CD4-positive, CD25-positive, alpha-beta regulatory T cell (primary cell): ENCODE measurements at regions not wholly inside any gene's neighbourhood (a gene's known extent, or its start where the extent isn't known, plus 50 kb on each side); places are given as distances from the start of the nearest gene placed in this dataset.

Source experiments
- ATAC-seq, 2 donors: fragments of 150-1000 bp; cut with Tn5 transposase; one replicate each; pipeline ENCODE4 v1.10.0; 2021; ENCODE audit warnings: low read depth in 2 of 2, moderate number of reproducible peaks in 2 of 2, moderate library complexity in 1 of 2
- DNase-seq, 3 donors: peaks; one replicate each; pipeline versions ENCODE4 v3.0.0 to v3.0.0-alpha.2; 2012 to 2022; ENCODE audit warnings: mixed read lengths in 1 of 3
- H3K27ac ChIP-seq: one replicate; pipeline ENCODE4 v1.7.0; 2013; ENCODE audit warnings: mild to moderate bottlenecking, low read length; ENCODE audit not compliant: insufficient read depth, poor library complexity, severe bottlenecking
- H3K27me3 ChIP-seq: one replicate; pipeline ENCODE4 v1.7.0; 2013; ENCODE audit warnings: low read length; ENCODE audit not compliant: control insufficient read depth, insufficient read depth
- H3K36me3 ChIP-seq: one replicate; pipeline ENCODE4 v1.7.0; 2013; ENCODE audit warnings: mild to moderate bottlenecking, low read length, moderate library complexity; ENCODE audit not compliant: control insufficient read depth, insufficient read depth
- H3K4me1 ChIP-seq: 2 replicates; pipeline ENCODE4 v1.7.0; 2013; ENCODE audit warnings: mild to moderate bottlenecking, low read length; ENCODE audit not compliant: insufficient read depth, control insufficient read depth, poor library complexity, severe bottlenecking
- H3K4me3 ChIP-seq: one replicate; pipeline ENCODE4 v1.7.0; 2013; ENCODE audit warnings: low read depth, mild to moderate bottlenecking, low read length, moderate library complexity
- H3K9me3 ChIP-seq, 2 experiments: 1 replicate in 1 of 2; 2 replicates in 1 of 2; pipeline ENCODE4 v1.7.0; 2013; ENCODE audit warnings: low read length in 2 of 2, mild to moderate bottlenecking in 1 of 2, moderate library complexity in 1 of 2; ENCODE audit not compliant: control insufficient read depth in 2 of 2
- H3K27ac Mint-ChIP-seq, 3 donors: one replicate each; pipeline ENCODE4 v1.8.0; 2020 to 2022; ENCODE audit warnings: mild to moderate bottlenecking in 3 of 3, mixed read lengths in 3 of 3, moderate library complexity in 2 of 3
- H3K27me3 Mint-ChIP-seq: one replicate; pipeline ENCODE4 v1.8.0; 2022; ENCODE audit warnings: mild to moderate bottlenecking, mixed read lengths
- H3K36me3 Mint-ChIP-seq: one replicate; pipeline ENCODE4 v1.8.0; 2020; ENCODE audit warnings: mixed read lengths
- H3K4me1 Mint-ChIP-seq, 4 donors: one replicate each; pipeline ENCODE4 v1.8.0; 2020 to 2022; ENCODE audit warnings: mixed read lengths in 4 of 4, mild to moderate bottlenecking in 1 of 4
- H3K4me3 Mint-ChIP-seq, 4 donors: one replicate each; pipeline ENCODE4 v1.8.0; 2020 to 2022; ENCODE audit warnings: mild to moderate bottlenecking in 4 of 4, mixed read lengths in 4 of 4, moderate library complexity in 3 of 4
- H3K9me3 Mint-ChIP-seq, 7 donors: one replicate each; pipeline ENCODE4 v1.8.0; 2020 to 2022; ENCODE audit warnings: mixed read lengths in 7 of 7, mild to moderate bottlenecking in 3 of 7, moderate library complexity in 2 of 7

DNA sequence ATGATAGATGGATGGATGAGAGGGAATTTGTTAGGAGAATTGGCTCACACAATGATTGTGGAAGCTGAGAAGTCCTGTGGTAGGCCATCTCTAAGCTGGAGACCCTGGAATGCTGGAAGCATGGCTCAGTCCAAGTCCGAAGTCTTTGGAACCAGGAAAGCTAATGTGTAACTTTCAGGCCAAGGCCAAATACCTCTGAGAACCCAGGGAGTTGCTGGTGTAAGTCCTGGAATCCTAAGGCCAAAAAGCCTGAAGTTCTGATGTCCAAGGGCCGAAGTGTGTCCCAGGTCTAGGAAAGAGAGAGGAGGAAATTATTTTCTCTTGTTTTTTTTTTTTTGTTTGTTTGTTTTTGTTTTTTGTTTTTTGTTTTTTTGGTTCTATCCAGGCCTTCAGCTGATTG, 492.2 kb upstream of the GCFC2 start:
- Mint-ChIP-seq H3K4me3 (no peak overlapping the region), H3K27ac (no peak overlapping the region), H3K9me3 (peaks cover 0 to 3% (median 1%) of the 10 kb centered on the region in 7 donors), H3K27me3 (no peaks in the 10 kb centered on the region), H3K36me3 (no peaks in the 10 kb centered on the region), H3K4me1 (no peaks in the 10 kb centered on the region)
- no peak for DNase-seq
- Histone ChIP-seq H3K9me3 (no peaks in the 10 kb centered on the region), H3K27me3 (no peaks in the 10 kb centered on the region), H3K36me3 (no peaks in the 10 kb centered on the region), H3K4me3 (no peak overlapping the region), H3K4me1 (no peaks in the 10 kb centered on the region), H3K27ac (no peak overlapping the region)
- no peak for ATAC-seq

DNA sequence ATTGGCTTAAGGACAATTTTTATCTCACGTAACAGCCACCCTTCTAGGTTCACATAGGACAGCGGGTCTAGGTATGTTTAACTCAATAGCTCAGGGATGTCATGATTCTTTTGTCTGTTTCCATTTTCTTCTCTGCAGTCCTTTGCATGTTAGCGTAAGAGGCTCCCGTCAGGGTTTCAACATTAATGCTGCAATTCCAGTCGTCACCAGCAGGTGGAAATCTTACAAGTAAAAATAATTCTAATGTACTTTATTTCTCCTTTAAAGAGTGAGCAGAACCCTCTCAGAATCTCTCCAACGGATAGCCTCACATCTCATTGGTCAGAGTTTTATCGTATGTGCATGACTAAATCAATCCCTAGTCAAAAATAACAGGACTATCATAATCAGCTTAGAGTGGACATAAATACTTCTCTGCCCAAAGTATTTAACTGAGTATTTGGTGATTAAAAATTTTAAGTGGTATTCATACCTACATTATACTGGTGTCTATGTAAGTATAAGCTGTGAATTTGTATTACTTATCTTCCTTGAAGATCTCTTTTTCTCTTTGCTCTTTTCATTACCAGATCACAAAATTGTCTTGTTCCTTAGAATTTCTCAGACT, 487.2 kb upstream of the GCFC2 start:
- Histone ChIP-seq H3K36me3 (no peaks in the 10 kb centered on the region), H3K4me1 (no peaks in the 10 kb centered on the region), H3K27ac (no peak overlapping the region), H3K9me3 (no peaks in the 10 kb centered on the region), H3K27me3 (no peaks in the 10 kb centered on the region), H3K4me3 (no peak overlapping the region)
- H3K36me3 Mint-ChIP-seq, result no peaks in the 10 kb centered on the region
- H3K4me3 Mint-ChIP-seq, result no peak overlapping the region
- ATAC-seq (no peak), DNase-seq (peak; percentile 1 to 56 (median 9))
- no peaks in the 10 kb centered on the region for H3K4me1 Mint-ChIP-seq
- no peaks in the 10 kb centered on the region for H3K27me3 Mint-ChIP-seq
- peaks cover 0 to 2% (median 0%) of the 10 kb centered on the region in 7 donors for H3K9me3 Mint-ChIP-seq
- H3K27ac Mint-ChIP-seq, result no peak overlapping the region

DNA sequence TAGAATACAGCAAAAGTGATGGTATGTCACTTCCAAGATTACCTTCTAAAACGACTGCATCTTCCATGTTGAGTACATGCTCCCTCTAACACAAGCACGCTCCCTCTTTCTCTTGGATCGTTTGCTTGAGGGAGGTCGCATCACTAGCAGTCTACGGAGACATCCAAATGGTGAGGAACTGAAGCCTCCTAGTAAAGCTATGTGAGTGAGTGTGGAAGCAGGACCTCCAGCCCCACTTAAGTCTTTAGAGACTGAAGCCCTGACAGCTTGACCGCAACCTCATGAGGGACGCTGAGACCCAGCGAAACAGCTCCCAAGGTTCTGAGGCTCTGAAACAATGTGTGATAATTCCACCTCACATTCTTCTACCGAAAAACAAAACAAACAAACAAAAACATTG, 486.7 kb upstream of the GCFC2 start:
- no peak for DNase-seq
- no peaks in the 10 kb centered on the region for H3K27me3 ChIP-seq
- H3K27ac ChIP-seq, result no peak overlapping the region
- no peak overlapping the region for H3K4me3 Mint-ChIP-seq
- H3K27ac Mint-ChIP-seq, result no peak overlapping the region
- no peaks in the 10 kb centered on the region for H3K27me3 Mint-ChIP-seq
- no peaks in the 10 kb centered on the region for H3K9me3 ChIP-seq
- no peak for ATAC-seq
- H3K36me3 Mint-ChIP-seq, result no peaks in the 10 kb centered on the region
- H3K9me3 Mint-ChIP-seq, result peaks cover 0 to 2% (median 0%) of the 10 kb centered on the region in 7 donors
- H3K4me1 Mint-ChIP-seq, result no peaks in the 10 kb centered on the region
- no peaks in the 10 kb centered on the region for H3K4me1 ChIP-seq
- H3K36me3 ChIP-seq, result no peaks in the 10 kb centered on the region
- no peak overlapping the region for H3K4me3 ChIP-seq

DNA sequence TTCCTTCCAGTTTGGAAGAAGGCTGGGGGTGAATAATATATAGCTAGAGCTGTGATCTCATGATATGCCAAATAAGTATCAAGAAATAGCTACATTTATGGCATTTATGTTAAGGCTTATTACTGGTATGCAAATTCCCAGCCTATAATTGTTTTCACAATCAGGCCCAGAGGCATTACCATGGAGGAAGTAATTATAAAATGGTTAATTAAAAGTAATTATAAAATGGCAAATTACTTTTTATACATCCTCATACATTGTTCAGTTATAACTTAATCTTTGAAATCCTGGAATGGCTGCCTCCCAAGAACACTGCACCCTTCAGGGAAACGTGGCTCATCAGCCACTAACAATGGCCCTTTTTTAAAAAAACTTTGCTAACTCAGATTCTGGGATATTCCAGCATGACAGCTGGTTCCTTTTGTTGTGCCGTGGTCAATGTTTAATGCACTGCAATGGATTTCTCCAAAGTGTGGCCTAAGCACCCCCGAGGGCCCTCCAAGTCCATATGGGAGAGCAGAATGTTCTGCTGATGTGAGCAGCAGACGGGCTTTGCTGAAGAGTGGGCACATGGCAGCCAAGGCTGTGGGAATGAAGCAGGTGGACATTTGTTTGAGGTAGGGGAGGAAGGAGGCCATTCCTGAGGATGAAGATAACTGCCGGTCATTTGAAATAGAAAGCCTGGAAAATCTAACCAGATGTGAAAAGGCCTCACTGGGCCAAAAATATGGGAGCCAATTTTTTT, 483.5 kb upstream of the GCFC2 start:
- peaks cover 0 to 4% (median 1%) of the 10 kb centered on the region in 7 donors for H3K9me3 Mint-ChIP-seq
- ATAC-seq (no peak), DNase-seq (no peak)
- Histone ChIP-seq H3K36me3 (no peaks in the 10 kb centered on the region), H3K4me3 (no peak overlapping the region), H3K27ac (no peak overlapping the region), H3K4me1 (no peaks in the 10 kb centered on the region), H3K9me3 (no peaks in the 10 kb centered on the region), H3K27me3 (no peaks in the 10 kb centered on the region)
- H3K27me3 Mint-ChIP-seq, result no peaks in the 10 kb centered on the region
- H3K27ac Mint-ChIP-seq, result no peak overlapping the region
- H3K4me1 Mint-ChIP-seq, result no peaks in the 10 kb centered on the region
- H3K36me3 Mint-ChIP-seq, result no peaks in the 10 kb centered on the region
- no peak overlapping the region for H3K4me3 Mint-ChIP-seq

DNA sequence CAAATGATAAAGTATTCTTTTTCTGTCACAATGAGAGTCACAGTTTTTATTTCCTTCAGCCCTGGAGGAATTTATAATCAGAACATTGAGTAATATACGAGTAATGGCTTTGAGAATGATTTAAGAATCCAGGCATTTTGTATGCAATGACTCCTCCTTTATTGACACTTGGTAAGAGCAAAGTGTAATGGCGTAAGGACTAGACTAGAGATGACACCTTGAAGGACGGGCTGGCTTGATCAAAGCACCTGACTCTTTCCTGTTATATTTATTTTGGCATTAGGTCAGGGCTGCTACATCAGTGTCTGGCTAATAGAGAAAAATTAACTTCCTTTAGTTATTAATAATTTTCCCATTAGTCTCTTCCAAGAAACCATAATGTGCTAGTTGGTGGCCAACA, 482.4 kb upstream of the GCFC2 start:
- Mint-ChIP-seq H3K27ac (no peak overlapping the region), H3K4me1 (no peaks in the 10 kb centered on the region), H3K36me3 (no peaks in the 10 kb centered on the region), H3K27me3 (no peaks in the 10 kb centered on the region), H3K4me3 (no peak overlapping the region), H3K9me3 (peaks cover 0 to 4% (median 0%) of the 10 kb centered on the region in 7 donors)
- no peaks in the 10 kb centered on the region for H3K9me3 ChIP-seq
- H3K27ac ChIP-seq, result no peak overlapping the region
- H3K4me3 ChIP-seq, result no peak overlapping the region
- ATAC-seq, result no peak
- no peaks in the 10 kb centered on the region for H3K36me3 ChIP-seq
- no peaks in the 10 kb centered on the region for H3K27me3 ChIP-seq
- H3K4me1 ChIP-seq, result no peaks in the 10 kb centered on the region
- no peak for DNase-seq

DNA sequence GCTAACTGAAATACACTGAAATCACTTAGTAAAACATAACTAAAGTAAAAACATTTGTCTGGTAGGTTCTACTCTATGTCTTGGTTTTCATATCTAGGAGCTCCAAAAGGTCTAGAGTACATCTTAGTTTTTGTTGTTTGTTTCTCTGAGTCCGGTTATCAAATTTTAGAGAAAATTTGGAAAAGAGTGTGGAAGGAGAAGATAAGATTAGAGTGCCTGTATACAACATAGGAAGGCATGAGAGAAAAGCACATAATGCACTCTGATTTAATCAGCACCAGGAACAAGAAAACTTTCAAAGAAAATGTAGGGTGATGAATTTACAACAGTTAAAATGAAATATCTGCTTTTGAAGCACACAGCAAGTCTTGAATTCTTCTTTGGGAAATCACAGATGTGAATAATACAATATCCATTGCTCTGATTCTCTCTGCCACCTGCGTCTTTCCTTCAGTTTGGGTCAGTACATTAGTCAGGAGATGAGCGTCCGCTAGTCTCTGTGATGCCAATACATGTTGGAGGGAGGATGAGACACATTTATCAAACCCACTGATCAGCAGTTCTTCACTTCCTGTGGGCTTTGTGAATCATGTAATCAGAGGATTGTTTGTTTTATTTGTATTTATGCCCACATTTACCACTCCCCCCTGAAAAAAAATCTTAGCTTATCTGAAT, 477.8 kb upstream of the GCFC2 start:
- Histone ChIP-seq H3K4me1 (no peaks in the 10 kb centered on the region), H3K36me3 (no peaks in the 10 kb centered on the region), H3K9me3 (peaks cover 0 to 2% of the 10 kb centered on the region in 2 experiments), H3K27ac (no peak overlapping the region), H3K27me3 (no peaks in the 10 kb centered on the region), H3K4me3 (no peak overlapping the region)
- DNase-seq (no peak), ATAC-seq (no peak)
- Mint-ChIP-seq H3K27ac (no peak overlapping the region), H3K4me1 (no peaks in the 10 kb centered on the region), H3K9me3 (peaks cover 0 to 8% (median 4%) of the 10 kb centered on the region in 7 donors), H3K27me3 (no peaks in the 10 kb centered on the region), H3K4me3 (no peak overlapping the region), H3K36me3 (no peaks in the 10 kb centered on the region)

DNA sequence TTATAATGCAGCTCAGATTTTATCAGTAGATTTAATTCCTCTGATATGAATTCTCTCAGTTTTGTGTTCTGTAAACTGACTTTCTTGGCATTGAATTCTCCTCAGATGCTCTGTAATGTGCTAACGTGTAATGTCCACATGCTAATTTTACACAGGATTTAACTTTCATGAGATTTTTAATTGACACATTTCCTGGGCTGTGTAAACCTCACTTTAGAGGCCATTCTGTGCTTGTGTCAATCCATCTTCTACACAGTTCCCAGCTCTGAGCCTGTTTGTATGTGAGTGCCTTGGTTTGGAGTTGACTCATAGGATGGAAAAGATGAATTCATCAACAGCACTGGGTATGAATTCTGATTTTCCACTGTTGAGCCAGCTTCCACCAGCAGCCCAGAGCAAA, 476.7 kb upstream of the GCFC2 start:
- Mint-ChIP-seq H3K4me1 (no peaks in the 10 kb centered on the region), H3K9me3 (peaks cover 0 to 8% (median 4%) of the 10 kb centered on the region in 7 donors), H3K27me3 (no peaks in the 10 kb centered on the region), H3K4me3 (no peak overlapping the region), H3K27ac (no peak overlapping the region), H3K36me3 (no peaks in the 10 kb centered on the region)
- DNase-seq, result no peak
- no peak overlapping the region for H3K4me3 ChIP-seq
- no peak for ATAC-seq
- H3K27me3 ChIP-seq, result no peaks in the 10 kb centered on the region
- H3K4me1 ChIP-seq, result no peaks in the 10 kb centered on the region
- no peak overlapping the region for H3K27ac ChIP-seq
- no peaks in the 10 kb centered on the region for H3K36me3 ChIP-seq
- H3K9me3 ChIP-seq, result peaks cover 0 to 4% of the 10 kb centered on the region in 2 experiments
